H1 (cell line): ENCODE measurements at regions not wholly inside any gene's neighbourhood (a gene's known extent, or its start where the extent isn't known, plus 50 kb on each side); places are given as distances from the start of the nearest gene placed in this dataset.

ENCODE experiments used
- TF ChIP-seq, protein P1 (sequence below): fragments of 300-600 bp; sonication (generic); IDR thresholded peaks from 2 replicates; pipeline ENCODE4 v1.7.1; 2012; ENCODE audit warnings: low read length, moderate library complexity, mild to moderate bottlenecking, inconsistent platforms; ENCODE audit not compliant: insufficient replicate concordance

DNA sequence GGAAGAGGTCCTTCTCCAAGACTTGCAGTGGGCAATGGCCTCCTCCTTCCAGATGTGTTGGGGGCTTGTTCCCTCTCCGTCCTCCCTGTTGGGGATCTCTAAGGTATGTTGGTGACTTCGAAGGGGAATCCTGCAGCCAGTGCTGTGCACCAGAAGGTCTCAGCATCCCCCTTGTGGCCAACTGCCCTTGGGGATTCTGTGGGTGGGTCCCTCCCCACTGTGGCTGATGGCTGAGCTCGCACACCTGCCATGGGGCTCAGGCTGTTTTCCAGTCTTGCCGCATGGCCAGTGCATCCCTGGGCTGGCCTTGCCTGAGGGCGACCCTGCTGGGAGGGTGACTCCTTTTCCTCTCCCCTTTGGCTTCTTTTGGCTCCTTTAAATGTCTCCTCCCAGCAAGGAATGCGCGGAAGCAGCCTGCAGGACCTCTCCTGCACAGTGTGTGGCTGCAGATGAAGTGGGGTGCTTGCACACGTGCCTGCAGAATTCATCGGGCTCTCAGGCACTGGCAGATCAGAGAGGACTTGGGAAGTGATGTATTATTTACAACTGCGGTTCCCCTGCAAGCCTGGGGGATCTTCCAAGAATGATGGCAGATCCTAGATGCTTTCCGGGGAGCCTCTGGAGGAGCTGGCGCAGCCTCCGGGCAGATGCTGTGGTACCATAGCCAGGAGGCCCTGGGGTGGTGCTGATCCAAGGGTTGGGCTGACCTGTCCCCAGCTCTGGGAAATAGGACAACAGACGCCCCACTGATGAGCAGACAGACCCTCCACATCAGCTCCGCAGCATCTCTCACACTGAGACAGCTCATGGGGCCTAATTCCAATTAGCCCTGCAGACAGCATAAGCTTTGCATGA lies 410.0 kb downstream of the TCERG1L start (continued):
- TF ChIP-seq, protein P1, sequence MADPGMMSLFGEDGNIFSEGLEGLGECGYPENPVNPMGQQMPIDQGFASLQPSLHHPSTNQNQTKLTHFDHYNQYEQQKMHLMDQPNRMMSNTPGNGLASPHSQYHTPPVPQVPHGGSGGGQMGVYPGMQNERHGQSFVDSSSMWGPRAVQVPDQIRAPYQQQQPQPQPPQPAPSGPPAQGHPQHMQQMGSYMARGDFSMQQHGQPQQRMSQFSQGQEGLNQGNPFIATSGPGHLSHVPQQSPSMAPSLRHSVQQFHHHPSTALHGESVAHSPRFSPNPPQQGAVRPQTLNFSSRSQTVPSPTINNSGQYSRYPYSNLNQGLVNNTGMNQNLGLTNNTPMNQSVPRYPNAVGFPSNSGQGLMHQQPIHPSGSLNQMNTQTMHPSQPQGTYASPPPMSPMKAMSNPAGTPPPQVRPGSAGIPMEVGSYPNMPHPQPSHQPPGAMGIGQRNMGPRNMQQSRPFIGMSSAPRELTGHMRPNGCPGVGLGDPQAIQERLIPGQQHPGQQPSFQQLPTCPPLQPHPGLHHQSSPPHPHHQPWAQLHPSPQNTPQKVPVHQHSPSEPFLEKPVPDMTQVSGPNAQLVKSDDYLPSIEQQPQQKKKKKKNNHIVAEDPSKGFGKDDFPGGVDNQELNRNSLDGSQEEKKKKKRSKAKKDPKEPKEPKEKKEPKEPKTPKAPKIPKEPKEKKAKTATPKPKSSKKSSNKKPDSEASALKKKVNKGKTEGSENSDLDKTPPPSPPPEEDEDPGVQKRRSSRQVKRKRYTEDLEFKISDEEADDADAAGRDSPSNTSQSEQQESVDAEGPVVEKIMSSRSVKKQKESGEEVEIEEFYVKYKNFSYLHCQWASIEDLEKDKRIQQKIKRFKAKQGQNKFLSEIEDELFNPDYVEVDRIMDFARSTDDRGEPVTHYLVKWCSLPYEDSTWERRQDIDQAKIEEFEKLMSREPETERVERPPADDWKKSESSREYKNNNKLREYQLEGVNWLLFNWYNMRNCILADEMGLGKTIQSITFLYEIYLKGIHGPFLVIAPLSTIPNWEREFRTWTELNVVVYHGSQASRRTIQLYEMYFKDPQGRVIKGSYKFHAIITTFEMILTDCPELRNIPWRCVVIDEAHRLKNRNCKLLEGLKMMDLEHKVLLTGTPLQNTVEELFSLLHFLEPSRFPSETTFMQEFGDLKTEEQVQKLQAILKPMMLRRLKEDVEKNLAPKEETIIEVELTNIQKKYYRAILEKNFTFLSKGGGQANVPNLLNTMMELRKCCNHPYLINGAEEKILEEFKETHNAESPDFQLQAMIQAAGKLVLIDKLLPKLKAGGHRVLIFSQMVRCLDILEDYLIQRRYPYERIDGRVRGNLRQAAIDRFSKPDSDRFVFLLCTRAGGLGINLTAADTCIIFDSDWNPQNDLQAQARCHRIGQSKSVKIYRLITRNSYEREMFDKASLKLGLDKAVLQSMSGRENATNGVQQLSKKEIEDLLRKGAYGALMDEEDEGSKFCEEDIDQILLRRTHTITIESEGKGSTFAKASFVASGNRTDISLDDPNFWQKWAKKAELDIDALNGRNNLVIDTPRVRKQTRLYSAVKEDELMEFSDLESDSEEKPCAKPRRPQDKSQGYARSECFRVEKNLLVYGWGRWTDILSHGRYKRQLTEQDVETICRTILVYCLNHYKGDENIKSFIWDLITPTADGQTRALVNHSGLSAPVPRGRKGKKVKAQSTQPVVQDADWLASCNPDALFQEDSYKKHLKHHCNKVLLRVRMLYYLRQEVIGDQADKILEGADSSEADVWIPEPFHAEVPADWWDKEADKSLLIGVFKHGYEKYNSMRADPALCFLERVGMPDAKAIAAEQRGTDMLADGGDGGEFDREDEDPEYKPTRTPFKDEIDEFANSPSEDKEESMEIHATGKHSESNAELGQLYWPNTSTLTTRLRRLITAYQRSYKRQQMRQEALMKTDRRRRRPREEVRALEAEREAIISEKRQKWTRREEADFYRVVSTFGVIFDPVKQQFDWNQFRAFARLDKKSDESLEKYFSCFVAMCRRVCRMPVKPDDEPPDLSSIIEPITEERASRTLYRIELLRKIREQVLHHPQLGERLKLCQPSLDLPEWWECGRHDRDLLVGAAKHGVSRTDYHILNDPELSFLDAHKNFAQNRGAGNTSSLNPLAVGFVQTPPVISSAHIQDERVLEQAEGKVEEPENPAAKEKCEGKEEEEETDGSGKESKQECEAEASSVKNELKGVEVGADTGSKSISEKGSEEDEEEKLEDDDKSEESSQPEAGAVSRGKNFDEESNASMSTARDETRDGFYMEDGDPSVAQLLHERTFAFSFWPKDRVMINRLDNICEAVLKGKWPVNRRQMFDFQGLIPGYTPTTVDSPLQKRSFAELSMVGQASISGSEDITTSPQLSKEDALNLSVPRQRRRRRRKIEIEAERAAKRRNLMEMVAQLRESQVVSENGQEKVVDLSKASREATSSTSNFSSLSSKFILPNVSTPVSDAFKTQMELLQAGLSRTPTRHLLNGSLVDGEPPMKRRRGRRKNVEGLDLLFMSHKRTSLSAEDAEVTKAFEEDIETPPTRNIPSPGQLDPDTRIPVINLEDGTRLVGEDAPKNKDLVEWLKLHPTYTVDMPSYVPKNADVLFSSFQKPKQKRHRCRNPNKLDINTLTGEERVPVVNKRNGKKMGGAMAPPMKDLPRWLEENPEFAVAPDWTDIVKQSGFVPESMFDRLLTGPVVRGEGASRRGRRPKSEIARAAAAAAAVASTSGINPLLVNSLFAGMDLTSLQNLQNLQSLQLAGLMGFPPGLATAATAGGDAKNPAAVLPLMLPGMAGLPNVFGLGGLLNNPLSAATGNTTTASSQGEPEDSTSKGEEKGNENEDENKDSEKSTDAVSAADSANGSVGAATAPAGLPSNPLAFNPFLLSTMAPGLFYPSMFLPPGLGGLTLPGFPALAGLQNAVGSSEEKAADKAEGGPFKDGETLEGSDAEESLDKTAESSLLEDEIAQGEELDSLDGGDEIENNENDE = no peak
